GM19467 (cell line): ENCODE measurements at regions not wholly inside any gene's neighbourhood (a gene's known extent, or its start where the extent isn't known, plus 50 kb on each side); places are given as distances from the start of the nearest gene placed in this dataset.

Experiments
- ATAC-seq: cut with Tn5 transposase; IDR thresholded peaks from one replicate; pipeline ENCODE4 v1.9.1; 2021; ENCODE audit warnings: mild to moderate bottlenecking, moderate library complexity; ENCODE audit not compliant: unreplicated experiment

- ATAC-seq = no peak
Observed at GRCh38 chr16:48950184-48950583, 331.5 kb downstream of the CBLN1 start.

GRCh38 chr16:48949636-48950035, 332.0 kb downstream of the CBLN1 start:
- no peak for ATAC-seq

DNA sequence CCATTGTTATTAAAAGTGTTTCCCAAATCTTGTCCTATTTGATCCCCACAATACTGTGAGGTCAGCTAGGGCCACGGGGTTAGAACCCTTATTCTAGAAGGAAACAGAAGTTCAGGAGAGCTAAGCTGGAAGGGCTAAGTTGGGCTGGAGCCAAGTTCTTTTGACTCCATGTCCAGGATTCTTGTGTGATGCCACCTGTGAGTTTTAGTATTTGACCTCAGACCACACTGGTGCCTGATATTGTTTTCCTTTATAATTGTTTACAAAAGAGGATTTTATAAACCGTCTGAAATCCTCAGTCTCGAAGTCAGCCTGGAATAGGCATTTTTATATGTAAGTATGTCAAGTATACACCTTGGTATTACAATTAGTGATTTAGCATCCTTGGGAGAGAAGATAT, 332.7 kb downstream of the CBLN1 start:
- no peak for ATAC-seq

DNA sequence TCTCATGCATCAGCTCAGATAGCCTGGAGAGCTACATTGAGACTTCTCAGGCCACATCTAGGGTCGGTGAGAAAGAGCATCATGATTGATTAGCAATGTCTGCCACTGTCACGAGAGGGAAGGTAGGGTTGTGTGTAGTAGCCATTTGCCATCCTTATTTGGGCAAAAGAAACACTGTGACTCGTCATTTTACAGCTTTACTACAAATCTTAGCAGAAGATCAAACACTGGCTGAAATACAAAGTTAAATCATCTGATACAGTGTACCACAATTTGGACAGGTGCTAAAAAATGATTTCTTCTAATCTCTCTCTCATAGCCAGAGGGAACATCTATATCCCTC, 334.3 kb downstream of the CBLN1 start:
- no peak for ATAC-seq

GRCh38 chr16:48946686-48947370, 334.8 kb downstream of the CBLN1 start:
- ATAC-seq = no peak

DNA sequence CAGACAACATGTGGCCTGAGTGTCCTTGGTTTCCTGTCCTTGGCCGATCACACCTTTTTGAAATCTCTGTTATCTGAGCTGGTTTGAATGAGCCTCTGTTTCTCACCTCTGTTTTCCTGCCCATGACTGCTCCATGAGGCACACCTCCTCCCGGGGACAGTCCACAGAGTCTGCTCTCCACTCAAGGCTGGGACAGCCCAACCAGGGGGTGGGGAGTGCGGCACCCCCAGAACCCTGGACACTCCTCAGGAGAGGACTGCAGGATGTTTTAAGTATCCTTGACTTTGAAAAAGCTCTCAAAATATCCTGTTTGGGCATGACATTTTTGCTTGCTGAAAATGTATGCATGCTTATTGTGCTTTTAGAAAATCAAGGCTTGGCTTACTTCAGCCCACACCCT, 333.0 kb upstream of the N4BP1 start:
- no peak for ATAC-seq

DNA sequence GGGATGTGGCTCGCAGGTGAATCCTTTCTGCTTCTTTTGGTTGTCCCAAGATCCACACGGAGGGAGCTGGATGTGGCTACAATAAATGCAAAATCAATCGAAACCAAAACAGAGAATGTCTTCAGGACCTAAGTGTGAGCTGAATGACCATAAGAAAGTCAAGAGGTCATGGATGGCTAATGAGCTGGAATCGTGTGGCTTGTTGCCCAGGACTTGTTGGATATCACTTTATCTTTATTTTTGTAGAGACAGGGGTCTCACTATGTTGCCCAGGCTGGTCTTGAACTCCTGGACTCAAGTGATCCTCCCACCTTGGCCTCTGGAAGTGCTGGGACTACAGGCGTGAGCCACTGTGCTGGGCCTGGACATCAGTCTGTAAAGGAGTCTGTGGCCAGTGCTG, 326.8 kb upstream of the N4BP1 start:
- ATAC-seq = no peak

DNA sequence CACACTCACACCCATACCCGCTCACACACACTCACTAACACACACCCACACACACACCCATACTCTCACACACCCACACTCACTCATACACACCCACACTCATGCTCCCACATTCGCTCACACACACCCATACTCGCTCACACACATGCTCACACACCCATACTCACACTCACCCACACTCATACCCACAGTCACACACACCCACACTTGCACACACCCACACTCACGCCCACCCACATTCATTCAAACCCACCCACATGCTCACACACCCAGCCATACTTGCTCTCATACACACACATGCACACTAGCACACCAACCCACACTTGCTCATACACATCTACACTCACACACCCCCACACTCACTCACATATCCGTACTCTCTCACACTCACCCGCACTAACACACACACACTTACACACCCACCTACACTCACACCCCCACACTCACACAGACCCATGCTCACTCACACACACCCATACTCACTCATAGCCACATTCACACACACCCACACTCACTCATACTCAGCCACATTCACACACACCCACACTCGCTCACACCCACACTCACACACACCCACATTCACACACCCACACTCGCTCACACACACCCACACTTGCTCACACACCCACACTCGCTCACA, 322.4 kb upstream of the N4BP1 start:
- ATAC-seq = no peak

DNA sequence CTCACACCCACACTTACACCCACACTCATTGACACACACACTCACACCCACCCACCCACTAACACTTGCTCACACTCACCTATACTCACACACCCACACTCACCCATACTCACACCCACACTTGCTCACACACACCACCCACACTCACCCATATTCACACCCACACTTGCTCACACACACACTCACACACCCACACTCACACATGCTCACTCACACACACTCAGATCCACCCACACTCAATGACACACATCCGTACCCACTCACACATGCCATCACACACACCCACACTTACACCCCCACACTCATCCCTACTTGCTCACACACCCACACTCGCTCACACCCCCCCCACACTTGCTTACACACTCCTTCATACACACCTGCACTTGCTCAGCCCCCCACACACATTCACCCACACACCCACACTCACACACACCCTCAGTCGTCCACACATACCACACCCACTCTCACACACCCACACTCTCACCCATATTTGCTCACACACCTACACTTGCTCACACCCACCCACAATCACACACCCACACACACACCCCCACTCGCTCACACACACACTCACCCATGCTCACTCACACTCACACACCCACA, 321.1 kb upstream of the N4BP1 start:
- no peak for ATAC-seq

- no peak for ATAC-seq
Observed at GRCh38 chr16:48919791-48920190, 309.8 kb upstream of the N4BP1 start.

DNA sequence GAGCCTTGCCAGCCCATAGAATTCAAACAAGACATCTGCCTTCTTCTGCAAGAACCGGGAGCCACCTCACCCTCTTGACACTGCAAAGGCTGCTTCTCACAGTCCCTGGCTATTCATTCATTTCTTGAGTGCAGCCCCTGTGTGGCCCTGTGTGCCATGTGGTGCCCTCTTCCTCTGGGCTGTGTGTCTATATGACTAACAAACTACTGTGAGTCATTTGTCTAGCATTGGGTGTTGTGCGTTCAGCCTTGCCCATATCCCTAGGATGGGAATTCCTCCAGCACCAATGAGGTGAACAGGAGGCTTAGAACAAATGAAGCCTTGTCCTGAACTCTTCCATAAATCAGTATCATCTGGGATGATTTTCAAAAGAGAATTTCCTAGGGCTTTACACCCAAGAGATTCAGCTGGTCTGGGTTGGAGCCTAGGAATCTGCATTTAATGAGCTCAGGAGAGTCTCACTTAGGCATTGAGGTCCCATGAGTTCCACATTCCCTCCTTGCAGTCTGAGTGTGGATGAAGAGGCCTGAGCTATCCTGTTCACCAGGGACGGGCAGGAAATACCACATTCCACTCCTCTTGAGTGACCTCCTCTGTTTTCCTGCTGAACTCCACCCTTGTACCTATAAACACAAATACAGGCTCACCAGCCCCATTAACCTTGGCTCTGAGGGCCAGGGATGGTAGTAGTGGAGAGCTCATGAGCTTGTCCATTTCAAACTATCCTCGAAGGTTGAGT, 308.7 kb upstream of the N4BP1 start:
- ATAC-seq = no peak

- no peak for ATAC-seq
Observed at GRCh38 chr16:48916566-48916965, 306.6 kb upstream of the N4BP1 start.

GRCh38 chr16:48914070-48914469, 304.1 kb upstream of the N4BP1 start:
- no peak for ATAC-seq

- ATAC-seq = no peak
Observed at GRCh38 chr16:48913384-48913783, 303.4 kb upstream of the N4BP1 start.

GRCh38 chr16:48912360-48912759, 302.4 kb upstream of the N4BP1 start:
- no peak for ATAC-seq

GRCh38 chr16:48911700-48912099, 301.7 kb upstream of the N4BP1 start:
- ATAC-seq = no peak

- no peak for ATAC-seq
Observed at GRCh38 chr16:48910214-48910613, 300.2 kb upstream of the N4BP1 start.

GRCh38 chr16:48909231-48909630, 299.3 kb upstream of the N4BP1 start:
- ATAC-seq = no peak

- no peak for ATAC-seq
Observed at GRCh38 chr16:48907906-48908634, 298.1 kb upstream of the N4BP1 start.

- ATAC-seq = no peak
Observed at GRCh38 chr16:48905632-48906505, 295.9 kb upstream of the N4BP1 start.
